GM23248 (cell line): ENCODE measurements at regions not wholly inside any gene's neighbourhood (a gene's known extent, or its start where the extent isn't known, plus 50 kb on each side); places are given as distances from the start of the nearest gene placed in this dataset.

ENCODE experiments used
- EZH2 ChIP-seq: fragments of 200-600 bp; sonication (generic); IDR thresholded peaks from 2 replicates; pipeline ENCODE4 v1.6.1; 2018; ENCODE audit warnings: antibody characterized with exemption, mild to moderate bottlenecking; ENCODE audit not compliant: insufficient read depth, poor library complexity, severe bottlenecking
- EZH2phosphoT487 ChIP-seq: fragments of 200-600 bp; sonication (generic); IDR thresholded peaks from 2 replicates; pipeline ENCODE4 v1.6.1; 2018; ENCODE audit warnings: antibody characterized with exemption, moderate library complexity, mild to moderate bottlenecking, low read depth; ENCODE audit not compliant: insufficient read depth

DNA sequence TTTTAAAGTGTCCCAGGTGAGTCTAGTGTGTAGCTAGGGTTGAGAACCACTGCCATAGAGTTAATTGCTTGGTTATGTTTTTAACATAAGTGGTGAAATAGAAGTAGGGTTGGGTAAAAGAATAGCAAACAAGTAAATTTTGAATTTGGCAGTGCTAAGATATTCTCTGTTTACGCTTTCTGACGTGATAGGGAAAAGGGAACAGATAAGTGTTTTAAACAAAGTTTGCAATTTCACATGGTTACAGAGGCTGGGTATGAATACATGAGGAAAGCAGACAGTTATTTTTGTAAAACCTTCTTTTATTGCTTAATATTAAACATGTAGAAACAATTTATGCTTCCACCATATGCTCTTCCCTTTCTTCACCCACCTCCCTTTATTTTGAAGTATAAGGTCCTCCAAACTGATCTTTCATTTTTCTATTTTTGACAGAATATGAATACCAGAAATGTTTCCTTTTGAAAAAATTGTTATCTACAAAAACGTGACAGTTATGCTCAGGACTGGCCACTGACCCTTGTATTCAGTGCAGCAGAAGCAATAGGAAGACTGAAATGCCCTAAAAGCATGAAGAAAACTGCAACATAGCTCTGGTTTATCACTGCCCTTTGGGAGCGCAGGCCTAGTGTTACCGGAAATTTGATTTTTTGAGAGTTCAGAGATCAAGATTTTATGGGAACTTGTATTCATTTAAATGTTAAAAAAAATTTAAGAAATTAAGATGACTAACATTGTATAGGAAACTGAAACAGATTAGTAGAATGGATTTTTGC lies 214.4 kb upstream of the ARSJ start:
- TF ChIP-seq EZH2: no peak
- no peak for TF ChIP-seq EZH2phosphoT487
